OCI-LY7 (cell line): ENCODE measurements at regions not wholly inside any gene's neighbourhood (a gene's known extent, or its start where the extent isn't known, plus 50 kb on each side); places are given as distances from the start of the nearest gene placed in this dataset.

Experiments used
- BruUV-seq: library from RNA; stranded (reverse); fragments of 400-500 nt; replicated peaks from 2 replicates; lab custom pipeline; 2021; lab: Mats Ljungman, UMichigan
- CTCF ChIA-PET: fragments of 300-600 bp; sonication (Branson Sonifier 250); formaldehyde crosslinking; loops from one replicate; lab custom pipeline; 2022; ENCODE audit warnings: antibody characterized with exemption; ENCODE audit not compliant: unreplicated experiment; lab: Charles Lee
- POLR2A ChIA-PET: fragments of 300-600 bp; sonication (Branson Sonifier 250); formaldehyde crosslinking; loops from one replicate; lab custom pipeline; 2022; ENCODE audit warnings: antibody characterized with exemption; lab: Charles Lee
- DNase-seq: peaks from one replicate; pipeline ENCODE4 v3.0.0-alpha.2; 2015; ENCODE audit warnings: low spot score
- H2AFZ ChIP-seq: fragments of 200-600 bp; sonication (generic), shearing (Covaris generic); 2 replicates; pipeline ENCODE4 v1.6.1; 2014; ENCODE audit warnings: mild to moderate bottlenecking, antibody characterized with exemption, low read length, moderate library complexity
- H3K27ac ChIP-seq: fragments of 200-600 bp; sonication (generic); 2 replicates; pipeline ENCODE4 v1.5.1; 2014; ENCODE audit warnings: mixed run types, low read depth, mild to moderate bottlenecking, moderate library complexity, low read length, inconsistent platforms; ENCODE audit not compliant: poor library complexity, severe bottlenecking
- H3K36me3 ChIP-seq: fragments of 200-600 bp; sonication (generic); 2 replicates; pipeline ENCODE4 v1.6.1; 2014; ENCODE audit warnings: mild to moderate bottlenecking, antibody characterized with exemption, low read length, moderate library complexity, mixed read lengths; ENCODE audit not compliant: insufficient read depth
- H3K4me1 ChIP-seq: fragments of 200-600 bp; sonication (generic); 2 replicates; pipeline ENCODE4 v1.5.1; 2014; ENCODE audit warnings: mild to moderate bottlenecking, low read length; ENCODE audit not compliant: insufficient read depth, poor library complexity, severe bottlenecking
- H3K4me2 ChIP-seq: fragments of 200-600 bp; sonication (generic); 2 replicates; pipeline ENCODE4 v1.6.1; 2014; ENCODE audit warnings: mild to moderate bottlenecking, low read length
- H3K4me3 ChIP-seq: fragments of 200-600 bp; sonication (generic); 2 replicates; pipeline ENCODE4 v1.5.1; 2014; ENCODE audit warnings: mild to moderate bottlenecking, low read depth, low read length; ENCODE audit not compliant: poor library complexity, severe bottlenecking
- H3K79me2 ChIP-seq: fragments of 200-600 bp; sonication (generic); 2 replicates; pipeline ENCODE4 v1.6.1; 2016; ENCODE audit warnings: low read depth, mild to moderate bottlenecking, low read length, moderate library complexity, mixed read lengths; ENCODE audit not compliant: insufficient read depth
- H3K9me2 ChIP-seq: fragments of 200-600 bp; sonication (generic); 2 replicates; pipeline ENCODE4 v1.6.1; 2016; ENCODE audit warnings: mild to moderate bottlenecking, low read length, mixed read lengths; ENCODE audit not compliant: insufficient read depth
- H3K9me3 ChIP-seq: fragments of 200-600 bp; sonication (generic); 2 replicates; pipeline ENCODE4 v1.6.1; 2014; ENCODE audit warnings: mild to moderate bottlenecking, mixed run types, low read length, mixed read lengths
- H4K20me1 ChIP-seq: fragments of 200-600 bp; sonication (generic); 2 replicates; pipeline ENCODE4 v1.6.1; 2014; ENCODE audit warnings: mild to moderate bottlenecking, antibody characterized with exemption, low read length, moderate library complexity, mixed read lengths; ENCODE audit not compliant: insufficient read depth
- CTCF ChIP-seq: fragments of 200-600 bp; sonication (generic); conservative IDR thresholded peaks from 2 replicates; pipeline ENCODE4 v1.5.1; 2014; ENCODE audit warnings: mild to moderate bottlenecking, antibody characterized with exemption, low read length, moderate library complexity, mixed read lengths
- EZH2phosphoT487 ChIP-seq: fragments of 200-600 bp; sonication (generic); IDR thresholded peaks from 2 replicates; pipeline ENCODE4 v1.6.1; 2018; ENCODE audit warnings: low read depth, borderline replicate concordance, mild to moderate bottlenecking, mixed run types, antibody characterized with exemption, low read length, moderate library complexity, mixed read lengths
- intact Hi-C: fragments of 100-400 bp; cut with micrococcal nuclease; formaldehyde crosslinking; loops from one replicate; pipeline ENCODE4 v1.10.0; 2022; ENCODE audit not compliant: unreplicated experiment

- no peak for DNase-seq
- intact Hi-C loops, result no loop called here
Measured at GRCh38 chr20:48070991-48071652, 285.8 kb upstream of the SULF2 start.

GRCh38 chr20:48069596-48069995 lies 284.3 kb upstream of the SULF2 start:
- no peaks in the 10 kb centered on the region for H4K20me1 ChIP-seq
- intact Hi-C loops, result no loop called here
- peaks cover 6% of the 10 kb centered on the region for H3K4me1 ChIP-seq
- H3K4me2 ChIP-seq, result no peak overlapping the region
- no peak overlapping the region for H3K4me3 ChIP-seq
- no peak overlapping the region for H3K27ac ChIP-seq
- DNase-seq, result peak; percentile 5
- peaks cover 4% of the 10 kb centered on the region; the same call in 1 of the 2 replicates for H3K9me3 ChIP-seq
- H2AFZ ChIP-seq, result no peak overlapping the region
- POLR2A ChIA-PET, result no interaction called here
- TF ChIP-seq CTCF, result no peak
- TF ChIP-seq EZH2phosphoT487, result no peak
- H3K79me2 ChIP-seq, result no peaks in the 10 kb centered on the region
- no TSS peak for BruUV-seq
- H3K36me3 ChIP-seq, result no peaks in the 10 kb centered on the region
- no peaks in the 10 kb centered on the region for H3K9me2 ChIP-seq
- CTCF ChIA-PET, result no interaction called here

More at GRCh38 chr20:48070991-48071652, 285.8 kb upstream of the SULF2 start:
- Histone ChIP-seq H4K20me1 (no peaks in the 10 kb centered on the region), H3K79me2 (no peaks in the 10 kb centered on the region), H3K4me1 (no peaks in the 10 kb centered on the region), H2AFZ (no peak overlapping the region), H3K27ac (no peak overlapping the region), H3K9me3 (peaks cover 4% of the 10 kb centered on the region; the same call in 1 of the 2 replicates), H3K36me3 (no peaks in the 10 kb centered on the region), H3K4me2 (no peak overlapping the region), H3K4me3 (no peak overlapping the region), H3K9me2 (no peaks in the 10 kb centered on the region)
- TF ChIP-seq EZH2phosphoT487 (no peak), CTCF (no peak)
- CTCF ChIA-PET, result no interaction called here
- POLR2A ChIA-PET, result no interaction called here
- no TSS peak for BruUV-seq

- H4K20me1 ChIP-seq, result no peaks in the 10 kb centered on the region
- ChIA-PET CTCF (no interaction called here), POLR2A (interaction anchor here (0.6 kb wide), 1 partner anchor 459 kb away, joined by 5 read pairs; no protein-coding TSS in a partner anchor)
- H3K9me3 ChIP-seq, result peaks cover 4% of the 10 kb centered on the region; the same call in 1 of the 2 replicates
- DNase-seq, result no peak
- 0 out of 2 replicates have a peak overlapping the region, but pooled peaks have one; percentile 12 for H2AFZ ChIP-seq
- no TSS peak for BruUV-seq
- no peaks in the 10 kb centered on the region for H3K79me2 ChIP-seq
- H3K27ac ChIP-seq, result no peak overlapping the region
- TF ChIP-seq CTCF, result no peak
- no peak for TF ChIP-seq EZH2phosphoT487
- peaks cover 6% of the 10 kb centered on the region for H3K4me1 ChIP-seq
- no peaks in the 10 kb centered on the region for H3K36me3 ChIP-seq
- no peaks in the 10 kb centered on the region for H3K9me2 ChIP-seq
- H3K4me3 ChIP-seq, result no peak overlapping the region
- no peak overlapping the region for H3K4me2 ChIP-seq
- intact Hi-C loops, result no loop called here
Measured at GRCh38 chr20:48066851-48067250, 281.6 kb upstream of the SULF2 start.
